Activated T-cell treated with anti-CD3 and anti-CD28 coated beads for 1 hour (primary cell): ENCODE measurements at regions not wholly inside any gene's neighbourhood (a gene's known extent, or its start where the extent isn't known, plus 50 kb on each side); places are given as distances from the start of the nearest gene placed in this dataset.

Experiments used
- DNase-seq: peaks from one replicate; pipeline ENCODE4 v3.0.0-alpha.2; 2020; ENCODE audit warnings: low read depth

GRCh38 chr3:193989186-193989585, 146.8 kb upstream of the HES1 start:
- no peak for DNase-seq

- DNase-seq, result no peak
These were observed 144.1 kb upstream of the HES1 start for GRCh38 chr3:193991666-193992424.

GRCh38 chr3:193992425-193993037, 143.4 kb upstream of the HES1 start:
- DNase-seq, result no peak

GRCh38 chr3:193996221-193996620, 139.7 kb upstream of the HES1 start:
- DNase-seq, result no peak

- no peak for DNase-seq
These were observed 139.3 kb upstream of the HES1 start for GRCh38 chr3:193996641-193997089.

GRCh38 chr3:193997228-193998122, 138.5 kb upstream of the HES1 start:
- DNase-seq, result no peak

GRCh38 chr3:193998123-193998448, 137.9 kb upstream of the HES1 start:
- DNase-seq, result no peak

GRCh38 chr3:193998628-193999195, 137.2 kb upstream of the HES1 start:
- DNase-seq, result no peak

GRCh38 chr3:194000100-194000499, 135.8 kb upstream of the HES1 start:
- no peak for DNase-seq

GRCh38 chr3:194000712-194001111, 135.2 kb upstream of the HES1 start:
- DNase-seq, result no peak

GRCh38 chr3:194001728-194002459, 134.1 kb upstream of the HES1 start:
- no peak for DNase-seq

- no peak for DNase-seq
These were observed 132.6 kb upstream of the HES1 start for GRCh38 chr3:194003114-194004057.

GRCh38 chr3:194005930-194006501, 129.9 kb upstream of the HES1 start:
- no peak for DNase-seq

GRCh38 chr3:194007592-194008337, 128.2 kb upstream of the HES1 start:
- DNase-seq, result no peak

GRCh38 chr3:194009019-194009418, 126.9 kb upstream of the HES1 start:
- no peak for DNase-seq

GRCh38 chr3:194009892-194010533, 125.9 kb upstream of the HES1 start:
- no peak for DNase-seq

GRCh38 chr3:194011807-194012206, 124.1 kb upstream of the HES1 start:
- DNase-seq, result no peak

GRCh38 chr3:194013928-194014327, 122.0 kb upstream of the HES1 start:
- DNase-seq, result no peak

GRCh38 chr3:194014756-194015155, 121.2 kb upstream of the HES1 start:
- DNase-seq, result no peak
